ENCODE measurements at regions not wholly inside any gene's neighbourhood (a gene's known extent, or its start where the extent isn't known, plus 50 kb on each side); places are given as distances from the start of the nearest gene placed in this dataset.
"Not testable (repeated sequence)": the region's sequence is repeated elsewhere in the genome, so short reads cannot be mapped to it uniquely, and the experiment has no call there.

- TF ChIP-seq CTCF (IDR thresholded peaks at IDR 0.05; ENCODE audit: low read depth, low read length, poor library complexity, severe bottlenecking); EZH2phosphoT487 (IDR thresholded peaks at IDR 0.05; ENCODE audit: borderline replicate concordance, low read length): not testable (repeated sequence)
Measured at GRCh38 chr21:32877888-32878287, 106.3 kb upstream of the PAXBP1 start.

All from DOHH2 (cell line).